ENCODE measurements at regions not wholly inside any gene's neighbourhood (a gene's known extent, or its start where the extent isn't known, plus 50 kb on each side); places are given as distances from the start of the nearest gene placed in this dataset.

DNA sequence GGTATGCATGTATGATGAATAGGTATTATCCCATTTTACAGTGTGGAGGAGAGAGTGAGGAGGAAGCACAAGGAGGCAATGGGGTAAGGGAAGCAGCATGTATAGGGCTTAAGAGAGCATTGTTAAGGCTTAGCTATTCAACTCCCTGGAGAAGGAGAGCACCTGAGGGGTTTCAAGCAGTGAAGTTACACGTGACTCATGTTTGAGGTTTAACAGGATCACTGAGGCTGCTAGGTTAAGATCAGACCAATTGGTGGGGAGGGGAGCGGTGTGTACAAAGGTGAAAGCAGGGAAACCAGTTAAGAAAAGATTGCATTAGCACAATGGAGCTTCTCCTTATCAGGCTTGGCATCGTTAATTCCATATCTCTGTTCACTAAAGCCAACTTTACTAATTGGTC is 64.4 kb upstream of the NHSL1 start:
- no peak for TF ChIP-seq POLR2A (IDR thresholded peaks at IDR 0.05)
- TF ChIP-seq, protein P1, sequence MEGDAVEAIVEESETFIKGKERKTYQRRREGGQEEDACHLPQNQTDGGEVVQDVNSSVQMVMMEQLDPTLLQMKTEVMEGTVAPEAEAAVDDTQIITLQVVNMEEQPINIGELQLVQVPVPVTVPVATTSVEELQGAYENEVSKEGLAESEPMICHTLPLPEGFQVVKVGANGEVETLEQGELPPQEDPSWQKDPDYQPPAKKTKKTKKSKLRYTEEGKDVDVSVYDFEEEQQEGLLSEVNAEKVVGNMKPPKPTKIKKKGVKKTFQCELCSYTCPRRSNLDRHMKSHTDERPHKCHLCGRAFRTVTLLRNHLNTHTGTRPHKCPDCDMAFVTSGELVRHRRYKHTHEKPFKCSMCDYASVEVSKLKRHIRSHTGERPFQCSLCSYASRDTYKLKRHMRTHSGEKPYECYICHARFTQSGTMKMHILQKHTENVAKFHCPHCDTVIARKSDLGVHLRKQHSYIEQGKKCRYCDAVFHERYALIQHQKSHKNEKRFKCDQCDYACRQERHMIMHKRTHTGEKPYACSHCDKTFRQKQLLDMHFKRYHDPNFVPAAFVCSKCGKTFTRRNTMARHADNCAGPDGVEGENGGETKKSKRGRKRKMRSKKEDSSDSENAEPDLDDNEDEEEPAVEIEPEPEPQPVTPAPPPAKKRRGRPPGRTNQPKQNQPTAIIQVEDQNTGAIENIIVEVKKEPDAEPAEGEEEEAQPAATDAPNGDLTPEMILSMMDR (IDR thresholded peaks at IDR 0.05) = no peak
